ENCODE measurements at regions not wholly inside any gene's neighbourhood (a gene's known extent, or its start where the extent isn't known, plus 50 kb on each side); places are given as distances from the start of the nearest gene placed in this dataset.

DNA sequence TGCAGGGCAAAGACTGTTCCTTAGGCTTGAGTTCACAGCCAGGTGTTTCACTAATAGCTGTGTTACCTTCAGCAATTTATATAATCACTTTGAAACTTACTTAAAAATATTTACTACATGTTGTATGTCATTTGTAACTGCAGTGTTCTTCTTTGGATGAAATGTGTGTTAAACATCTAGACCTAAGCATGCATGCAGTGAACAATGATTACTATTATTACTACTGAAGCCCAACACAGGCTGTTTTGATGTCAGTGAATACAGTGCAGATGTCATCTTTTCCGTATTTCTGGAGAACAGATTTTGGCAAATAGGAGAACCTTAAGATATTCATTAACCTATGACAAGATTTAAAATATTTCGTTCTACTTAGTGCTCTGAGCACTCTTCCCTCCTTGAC is 101.8 kb upstream of the ANK2 start:
- TF ChIP-seq ZFP3 (CRISPR knock-in tag; IDR thresholded peaks at IDR 0.05), result no peak
- TF ChIP-seq ARNTL (CRISPR knock-in tag; IDR thresholded peaks at IDR 0.05; ENCODE audit: borderline replicate concordance, low read depth), result no peak
- TF ChIP-seq OSR1 (CRISPR knock-in tag; IDR thresholded peaks at IDR 0.05), result no peak
- TF ChIP-seq, protein P1, sequence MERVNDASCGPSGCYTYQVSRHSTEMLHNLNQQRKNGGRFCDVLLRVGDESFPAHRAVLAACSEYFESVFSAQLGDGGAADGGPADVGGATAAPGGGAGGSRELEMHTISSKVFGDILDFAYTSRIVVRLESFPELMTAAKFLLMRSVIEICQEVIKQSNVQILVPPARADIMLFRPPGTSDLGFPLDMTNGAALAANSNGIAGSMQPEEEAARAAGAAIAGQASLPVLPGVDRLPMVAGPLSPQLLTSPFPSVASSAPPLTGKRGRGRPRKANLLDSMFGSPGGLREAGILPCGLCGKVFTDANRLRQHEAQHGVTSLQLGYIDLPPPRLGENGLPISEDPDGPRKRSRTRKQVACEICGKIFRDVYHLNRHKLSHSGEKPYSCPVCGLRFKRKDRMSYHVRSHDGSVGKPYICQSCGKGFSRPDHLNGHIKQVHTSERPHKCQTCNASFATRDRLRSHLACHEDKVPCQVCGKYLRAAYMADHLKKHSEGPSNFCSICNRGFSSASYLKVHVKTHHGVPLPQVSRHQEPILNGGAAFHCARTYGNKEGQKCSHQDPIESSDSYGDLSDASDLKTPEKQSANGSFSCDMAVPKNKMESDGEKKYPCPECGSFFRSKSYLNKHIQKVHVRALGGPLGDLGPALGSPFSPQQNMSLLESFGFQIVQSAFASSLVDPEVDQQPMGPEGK (CRISPR knock-in tag; IDR thresholded peaks at IDR 0.05; ENCODE audit: borderline replicate concordance), result no peak
- no peak for TF ChIP-seq ZC3H10 (CRISPR knock-in tag; IDR thresholded peaks at IDR 0.05)
- TF ChIP-seq ZNF565 (CRISPR knock-in tag; conservative IDR thresholded peaks at IDR 0.05; ENCODE audit: low read depth), result no peak
- no peak for TF ChIP-seq RARB (CRISPR knock-in tag; IDR thresholded peaks at IDR 0.05)
- TF ChIP-seq ZNF8 (CRISPR knock-in tag; IDR thresholded peaks at IDR 0.05), result no peak
- no peak for TF ChIP-seq PPARA (CRISPR knock-in tag; IDR thresholded peaks at IDR 0.05; ENCODE audit: borderline replicate concordance)
